ENCODE measurements at regions not wholly inside any gene's neighbourhood (a gene's known extent, or its start where the extent isn't known, plus 50 kb on each side); places are given as distances from the start of the nearest gene placed in this dataset.
"Not testable (repeated sequence)": the region's sequence is repeated elsewhere in the genome, so short reads cannot be mapped to it uniquely, and the experiment has no call there.

GRCh38 chr6:102848796-102849195 is 1455.3 kb downstream of the GRIK2 start:
- no peak for DNase-seq (ENCODE audit: low read depth in 2 of 3, low spot score in 2 of 3)

DNA sequence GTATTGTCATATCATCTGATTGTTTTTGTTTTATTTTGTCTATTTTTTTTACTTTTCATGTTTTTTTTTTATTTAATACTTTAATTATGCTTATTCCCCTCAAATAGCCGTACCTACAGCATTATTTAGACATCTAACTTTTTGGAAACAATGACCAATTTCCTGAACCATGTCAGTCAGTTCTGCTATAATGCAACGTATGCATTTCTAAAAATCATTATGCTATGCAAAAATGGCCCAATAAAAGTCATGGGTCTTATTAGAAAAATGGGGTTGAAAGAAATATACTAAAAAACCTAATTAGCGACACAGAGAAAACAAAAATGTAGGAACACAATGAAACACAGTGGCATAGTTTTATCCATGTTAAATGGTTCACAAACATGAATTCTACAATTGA is 1454.7 kb downstream of the GRIK2 start:
- DNase-seq (ENCODE audit: low read depth in 2 of 3, low spot score in 2 of 3), result no peak

- no peak for DNase-seq (ENCODE audit: low read depth in 2 of 3, low spot score in 2 of 3)
Observed at GRCh38 chr6:102841060-102841459, 1447.6 kb downstream of the GRIK2 start.

GRCh38 chr6:102832021-102832420 is 1438.5 kb downstream of the GRIK2 start:
- DNase-seq (ENCODE audit: low read depth in 2 of 3, low spot score in 2 of 3), result no peak

GRCh38 chr6:102820098-102820497 is 1426.6 kb downstream of the GRIK2 start:
- DNase-seq (ENCODE audit: low read depth in 2 of 3, low spot score in 2 of 3), result no peak

- DNase-seq (ENCODE audit: low read depth in 2 of 3, low spot score in 2 of 3), result no peak
Observed at GRCh38 chr6:102815207-102815606, 1421.7 kb downstream of the GRIK2 start.

DNA sequence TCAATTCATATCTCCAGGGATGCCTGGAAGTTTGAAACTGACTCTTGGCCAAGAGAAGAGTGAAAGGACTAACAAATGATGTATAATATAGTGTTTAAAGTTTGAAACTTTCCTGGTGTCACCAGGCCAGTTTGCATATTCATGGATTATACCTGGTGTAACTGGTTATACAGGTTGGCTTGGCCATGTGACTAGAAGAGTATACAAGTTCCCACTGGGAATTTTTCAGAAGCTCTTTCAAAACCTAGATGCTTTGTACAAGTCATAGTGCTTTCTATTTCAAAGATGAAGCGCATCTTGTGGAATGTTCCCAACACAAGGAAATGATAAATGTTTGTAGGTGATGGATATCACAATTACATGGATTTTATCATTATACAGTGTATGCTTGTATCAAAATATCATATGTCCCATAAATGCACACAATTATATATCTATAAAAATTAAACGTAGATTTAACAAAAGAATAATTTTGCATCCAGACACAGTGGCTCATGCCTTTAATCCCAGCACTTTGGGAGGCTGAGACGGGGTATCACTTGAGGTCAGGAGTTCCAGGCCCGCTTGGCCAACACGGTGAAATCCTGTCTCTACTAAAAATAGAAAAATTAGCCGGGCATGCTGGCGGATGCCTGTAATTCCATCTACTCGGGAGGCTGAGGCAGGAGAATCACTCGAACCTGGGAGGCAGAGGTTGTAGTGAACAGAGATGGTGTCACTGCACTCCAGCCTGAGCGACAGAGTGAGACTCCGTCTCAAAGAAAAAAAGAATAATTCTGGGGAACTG is 1420.2 kb downstream of the GRIK2 start:
- DNase-seq (ENCODE audit: low read depth in 2 of 3, low spot score in 2 of 3), result no peak

DNA sequence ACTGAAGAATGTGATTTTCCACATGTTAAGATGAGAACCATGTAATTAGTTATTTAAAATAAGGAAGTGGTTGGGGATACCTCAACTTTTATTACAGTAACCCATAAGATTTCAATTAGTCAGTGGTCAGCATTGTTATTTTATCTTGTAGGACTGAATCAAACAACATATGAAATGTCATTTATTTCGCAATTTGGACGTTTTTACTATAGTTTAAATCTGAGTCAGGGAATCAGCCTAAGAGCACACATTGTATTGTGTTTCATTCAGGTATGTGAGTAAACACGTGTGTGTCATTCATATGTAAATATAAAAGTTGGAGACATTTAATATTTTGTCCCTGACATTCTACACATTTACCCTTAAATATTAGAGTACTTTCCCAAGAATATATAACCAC is 1418.7 kb downstream of the GRIK2 start:
- DNase-seq (ENCODE audit: low read depth in 2 of 3, low spot score in 2 of 3), result no peak

GRCh38 chr6:102808944-102809505 is 1415.5 kb downstream of the GRIK2 start:
- DNase-seq (ENCODE audit: low read depth in 2 of 3, low spot score in 2 of 3), result not testable (repeated sequence)

DNA sequence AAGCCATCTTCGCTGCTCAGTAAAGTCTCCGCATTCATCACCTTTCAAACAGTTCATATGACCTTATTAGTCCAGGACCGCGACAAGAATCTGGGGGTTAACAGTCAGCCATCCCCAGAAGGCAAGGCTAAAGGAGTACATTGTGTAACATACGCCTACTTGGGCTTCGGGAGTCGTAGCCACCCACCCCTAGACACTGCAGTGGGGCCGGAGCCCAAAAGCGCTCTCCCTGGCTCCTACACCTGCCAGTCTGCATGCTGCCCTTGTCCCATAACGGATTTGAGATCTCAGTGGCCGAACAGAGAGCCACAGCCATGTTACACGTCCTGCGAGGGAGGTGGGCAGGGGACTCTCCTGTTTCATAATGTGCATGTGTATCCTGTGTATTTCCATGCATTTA is 1405.5 kb downstream of the GRIK2 start:
- no peak for DNase-seq (ENCODE audit: low read depth in 2 of 3, low spot score in 2 of 3)

- DNase-seq (ENCODE audit: low read depth in 2 of 3, low spot score in 2 of 3), result no peak
Observed at GRCh38 chr6:102798636-102799035, 1405.1 kb downstream of the GRIK2 start.

- DNase-seq (ENCODE audit: low read depth in 2 of 3, low spot score in 2 of 3), result no peak
Observed at GRCh38 chr6:102793752-102794151, 1400.2 kb downstream of the GRIK2 start.

GRCh38 chr6:102774326-102774725 is 1380.8 kb downstream of the GRIK2 start:
- DNase-seq (ENCODE audit: low read depth in 2 of 3, low spot score in 2 of 3), result no peak

DNA sequence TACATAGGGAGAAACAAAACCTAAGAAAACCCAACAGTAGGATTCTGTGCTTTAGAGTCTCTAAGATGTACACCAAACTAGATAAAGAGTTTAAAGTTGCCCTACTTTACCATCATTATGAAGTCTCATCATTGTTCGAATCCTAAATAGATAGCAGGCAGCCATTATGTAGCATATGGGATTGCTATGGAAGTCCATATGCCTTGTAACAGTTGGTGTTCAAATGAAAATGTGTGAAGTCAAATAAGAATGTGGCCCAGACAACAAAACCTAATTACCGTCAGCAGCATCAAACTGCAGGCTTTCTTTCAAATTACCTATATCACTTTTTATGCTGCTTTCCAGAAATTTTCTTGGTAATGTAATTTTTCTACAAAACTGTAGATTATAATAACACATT is 1380.1 kb downstream of the GRIK2 start:
- DNase-seq (ENCODE audit: low read depth in 2 of 3, low spot score in 2 of 3), result no peak

- no peak for DNase-seq (ENCODE audit: low read depth in 2 of 3, low spot score in 2 of 3)
Observed at GRCh38 chr6:102766963-102767362, 1373.5 kb downstream of the GRIK2 start.

DNA sequence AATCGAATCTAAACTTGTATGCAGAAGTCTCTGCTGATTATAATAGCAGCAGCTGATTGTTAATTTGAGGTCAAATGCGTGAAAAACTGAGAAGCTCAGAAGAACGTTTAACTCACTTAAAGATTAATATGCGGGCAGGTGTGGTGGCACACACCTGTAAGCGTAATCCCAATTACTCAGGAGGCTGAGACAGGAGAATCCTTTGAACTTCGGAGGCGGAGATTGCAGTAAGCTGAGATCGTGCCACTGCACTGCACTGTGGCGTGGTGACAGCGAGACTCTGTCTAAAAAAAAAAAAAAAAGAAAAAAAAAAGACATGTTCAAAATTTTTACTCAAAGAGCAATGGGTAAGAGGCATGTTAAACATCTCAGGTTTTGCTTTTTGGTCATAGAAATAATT is 1370.8 kb downstream of the GRIK2 start:
- DNase-seq (ENCODE audit: low read depth in 2 of 3, low spot score in 2 of 3), result no peak

GRCh38 chr6:102763891-102764290 is 1370.4 kb downstream of the GRIK2 start:
- no peak for DNase-seq (ENCODE audit: low read depth in 2 of 3, low spot score in 2 of 3)

GRCh38 chr6:102761872-102762271 is 1368.4 kb downstream of the GRIK2 start:
- DNase-seq (ENCODE audit: low read depth in 2 of 3, low spot score in 2 of 3), result no peak

DNA sequence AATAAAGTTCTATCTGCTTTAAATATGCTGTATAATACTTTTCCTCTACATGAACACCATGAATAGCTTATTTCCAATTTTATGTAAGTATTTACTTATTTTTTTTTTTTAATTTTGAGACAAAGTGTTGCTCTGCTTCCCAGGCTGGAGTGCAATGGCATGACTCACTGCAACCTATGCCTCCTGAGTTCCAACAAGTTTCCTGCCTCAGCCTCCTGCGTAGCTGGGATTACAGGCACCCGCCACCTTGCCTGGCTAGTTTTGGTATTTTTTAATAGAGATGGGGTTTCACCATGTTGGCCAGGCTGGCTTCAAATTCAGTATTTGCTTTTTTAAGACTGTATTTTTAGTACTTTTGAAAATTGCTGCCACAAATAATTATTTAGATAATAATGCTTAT is 1365.9 kb downstream of the GRIK2 start:
- DNase-seq (ENCODE audit: low read depth in 2 of 3, low spot score in 2 of 3), result no peak

GRCh38 chr6:102758536-102758935 is 1365.0 kb downstream of the GRIK2 start:
- not testable (repeated sequence) for DNase-seq (ENCODE audit: low read depth in 2 of 3, low spot score in 2 of 3)

DNA sequence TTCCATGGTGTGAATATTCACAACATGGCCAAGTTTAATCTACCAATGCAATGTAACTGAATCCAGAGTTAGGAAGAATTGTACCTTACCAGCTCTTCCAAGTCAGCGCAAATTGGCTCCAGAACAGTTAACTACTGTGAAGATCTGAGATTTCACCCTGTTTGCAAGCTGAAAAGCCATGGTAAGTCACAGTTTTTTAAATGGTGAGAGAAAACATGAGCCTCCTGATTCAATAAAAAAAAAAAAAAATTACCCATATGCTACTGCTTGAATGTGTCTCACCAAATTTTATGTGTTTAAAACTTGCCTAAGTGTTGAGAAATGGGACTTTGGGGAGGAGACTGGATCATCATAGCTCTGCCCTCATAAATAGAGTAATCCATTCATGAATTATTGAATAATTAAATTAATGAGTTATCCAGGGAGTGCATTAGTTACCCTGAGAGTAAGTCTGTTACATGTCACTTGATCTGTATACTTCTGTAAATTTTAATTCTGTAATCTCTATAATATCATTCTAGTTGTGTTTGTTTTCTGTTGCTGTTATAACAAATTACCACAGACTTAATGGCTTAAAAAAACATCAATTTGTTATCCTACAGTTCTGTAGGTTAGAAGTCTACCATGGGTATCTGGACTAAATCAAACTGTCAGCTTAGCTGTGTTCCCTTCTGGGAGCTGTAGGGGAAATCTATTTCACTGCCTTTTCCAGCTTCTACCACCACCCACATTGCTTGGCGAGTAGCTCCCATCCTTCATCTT is 1355.9 kb downstream of the GRIK2 start:
- DNase-seq (ENCODE audit: low read depth in 2 of 3, low spot score in 2 of 3), result no peak

GRCh38 chr6:102746941-102747340 is 1353.4 kb downstream of the GRIK2 start:
- no peak for DNase-seq (ENCODE audit: low read depth in 2 of 3, low spot score in 2 of 3)
